ENCODE measurements at regions not wholly inside any gene's neighbourhood (a gene's known extent, or its start where the extent isn't known, plus 50 kb on each side); places are given as distances from the start of the nearest gene placed in this dataset.
"Not testable (repeated sequence)": the region's sequence is repeated elsewhere in the genome, so short reads cannot be mapped to it uniquely, and the experiment has no call there.

GRCh38 chrX:25442499-25442898 is 426.7 kb upstream of the ARX start:
- no peak for DNase-seq

- no peak for DNase-seq
These were observed 417.5 kb upstream of the ARX start for GRCh38 chrX:25433307-25433706.

GRCh38 chrX:25432396-25432795 is 416.6 kb upstream of the ARX start:
- DNase-seq, result no peak

- DNase-seq, result no peak
These were observed 412.2 kb upstream of the ARX start for GRCh38 chrX:25427873-25428555.

DNA sequence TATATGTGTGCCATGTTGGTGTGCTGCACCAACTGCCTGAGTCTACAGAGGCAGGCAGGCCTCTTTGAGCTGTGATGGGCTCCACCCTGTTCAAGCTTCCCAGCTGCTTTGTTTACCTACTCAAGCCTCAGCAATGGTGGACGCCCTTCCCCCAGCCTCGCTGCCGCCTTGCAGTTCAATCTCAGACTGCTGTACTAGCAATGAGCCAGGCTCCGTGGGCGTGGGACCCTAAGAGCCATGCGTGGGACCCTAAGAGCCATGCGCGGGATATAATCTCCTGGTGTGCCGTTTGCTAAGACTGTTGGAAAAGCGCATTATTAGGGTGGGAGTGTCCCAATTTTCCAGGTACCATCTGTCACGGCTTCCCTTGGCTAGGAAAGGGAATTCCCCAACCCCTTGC is 388.4 kb upstream of the ARX start:
- DNase-seq, result not testable (repeated sequence)

DNA sequence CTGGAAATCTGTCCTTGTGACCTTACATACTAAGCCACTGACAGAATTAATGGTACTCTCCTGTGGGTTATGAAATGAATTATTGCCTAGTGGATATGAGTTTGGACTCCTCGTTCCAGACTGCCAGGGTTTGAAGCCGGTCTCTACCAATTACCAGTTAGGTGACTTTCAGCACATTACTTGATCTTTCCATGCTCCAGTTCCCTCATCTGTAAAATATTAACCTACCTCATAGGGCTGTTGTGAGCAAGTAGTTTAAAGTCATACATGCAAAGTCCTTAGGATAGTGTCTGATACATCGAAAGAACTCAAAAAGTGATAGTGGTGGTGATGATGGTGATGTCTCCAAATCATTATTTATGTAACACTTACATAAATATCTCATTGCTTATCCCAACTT is 373.5 kb upstream of the ARX start:
- no peak for DNase-seq

- no peak for DNase-seq
These were observed 367.4 kb upstream of the ARX start for GRCh38 chrX:25383196-25383595.

DNA sequence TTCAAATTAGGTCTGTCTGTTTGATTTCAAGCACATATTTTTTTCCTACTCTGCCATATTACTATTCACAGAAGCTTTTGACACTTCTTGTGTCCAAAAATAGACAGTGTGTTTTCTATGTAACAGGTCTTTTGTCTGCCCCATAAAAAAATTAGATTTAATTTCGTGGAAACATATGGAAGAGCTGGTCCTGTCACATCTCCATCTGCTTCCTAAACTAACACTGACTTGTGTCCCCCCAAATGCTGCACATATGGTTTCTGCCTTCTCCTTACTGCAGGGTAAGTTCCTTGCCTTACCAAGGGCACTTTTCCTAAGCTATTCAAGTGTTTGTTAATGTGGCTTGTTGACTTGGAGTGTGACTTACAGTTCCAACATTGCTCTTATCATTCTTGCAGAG is 340.7 kb upstream of the ARX start:
- no peak for DNase-seq

DNA sequence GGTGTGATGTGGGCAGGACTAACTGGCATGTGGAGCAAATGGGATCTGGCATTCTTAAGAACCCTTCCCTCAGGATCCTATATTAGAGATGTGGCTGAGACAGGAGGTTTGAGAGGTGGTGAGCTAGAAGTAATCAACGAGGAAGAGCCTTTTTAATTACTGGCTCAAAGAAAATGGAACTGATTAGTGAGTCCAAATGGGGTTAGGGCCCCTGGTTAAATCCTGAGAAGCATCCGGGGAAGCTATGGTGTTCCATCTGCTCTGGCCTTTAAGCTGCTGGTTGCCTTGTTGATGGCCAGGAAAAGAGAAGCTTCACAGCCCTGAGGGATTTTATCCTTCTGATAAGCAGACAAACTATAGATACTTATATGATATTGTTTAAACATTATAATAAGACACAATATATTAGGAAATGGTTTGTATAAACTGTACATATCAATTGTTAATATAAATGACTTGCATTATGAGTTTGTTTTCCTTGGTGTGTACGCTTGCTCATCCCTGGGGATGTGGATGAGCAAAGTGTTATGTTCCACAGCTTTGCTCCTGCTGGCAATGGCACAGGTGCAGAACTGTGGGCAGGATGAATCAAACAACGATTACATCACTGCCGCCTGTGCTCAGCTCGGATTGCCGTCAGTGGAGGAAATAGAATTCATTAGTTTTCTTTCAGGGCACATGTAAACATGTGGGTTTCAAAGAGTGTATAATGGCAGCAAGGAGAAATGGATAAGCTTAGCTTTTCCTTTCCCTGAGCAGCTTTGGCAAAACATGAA is 328.6 kb upstream of the ARX start:
- no peak for DNase-seq

- DNase-seq, result no peak
These were observed 327.3 kb upstream of the ARX start for GRCh38 chrX:25343060-25343459.

GRCh38 chrX:25337841-25338240 is 322.1 kb upstream of the ARX start:
- no peak for DNase-seq

DNA sequence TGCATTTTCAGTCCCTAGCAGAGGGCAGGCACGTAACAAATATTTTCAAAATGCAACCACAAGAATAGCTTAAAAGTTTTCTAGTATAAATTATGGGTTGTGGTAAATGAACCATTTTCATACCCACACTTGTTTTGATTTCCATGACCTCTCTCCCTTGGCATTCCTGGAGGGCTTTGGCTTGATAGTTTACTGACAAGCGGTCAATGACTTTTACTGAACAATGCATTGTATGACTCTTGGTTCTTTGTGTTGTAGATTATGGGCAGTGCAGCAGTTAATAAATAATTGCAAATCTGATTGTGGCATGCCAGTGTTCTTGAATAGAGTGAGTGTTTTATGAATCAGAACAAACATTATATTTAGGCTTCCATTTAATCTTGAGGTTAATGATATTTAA is 285.2 kb upstream of the ARX start:
- DNase-seq, result no peak

DNA sequence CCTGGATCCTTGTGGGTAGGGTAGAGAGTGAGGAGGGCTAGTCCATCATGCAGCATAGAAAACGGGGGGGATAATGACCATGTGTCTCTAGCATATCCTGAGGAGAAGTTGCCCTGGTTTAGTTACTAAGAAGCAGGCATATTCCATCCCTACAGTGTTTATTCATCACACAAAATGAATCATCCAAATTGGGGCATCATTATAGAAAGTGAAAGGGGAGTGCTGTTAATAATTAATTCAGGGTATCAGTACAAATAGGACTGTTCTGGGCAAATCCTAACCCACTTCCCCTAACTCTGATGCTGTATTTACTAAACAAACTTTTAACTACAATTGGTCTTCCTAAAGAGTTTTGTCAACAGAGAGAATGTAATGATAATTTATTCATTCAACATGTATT is 281.1 kb upstream of the ARX start:
- no peak for DNase-seq

GRCh38 chrX:25295466-25295865 is 279.7 kb upstream of the ARX start:
- DNase-seq, result no peak

DNA sequence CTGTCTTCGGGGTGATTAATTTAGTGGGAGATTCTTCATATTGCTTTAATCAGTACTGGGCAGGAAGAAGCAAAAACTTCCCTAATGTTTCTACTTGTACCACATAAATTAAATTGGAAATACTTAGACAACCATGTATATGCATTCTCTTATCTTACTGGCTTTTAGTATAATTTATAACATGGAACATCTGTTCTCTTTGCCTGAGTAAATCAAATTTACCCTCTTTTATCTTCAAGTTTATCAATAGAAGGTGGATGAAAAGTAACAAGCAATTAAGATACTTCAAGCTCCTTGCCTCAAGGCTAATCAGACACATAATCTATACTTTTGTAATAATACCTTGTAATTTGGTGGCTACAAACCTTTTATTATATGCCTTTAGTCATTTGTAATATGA is 274.4 kb upstream of the ARX start:
- DNase-seq, result no peak

DNA sequence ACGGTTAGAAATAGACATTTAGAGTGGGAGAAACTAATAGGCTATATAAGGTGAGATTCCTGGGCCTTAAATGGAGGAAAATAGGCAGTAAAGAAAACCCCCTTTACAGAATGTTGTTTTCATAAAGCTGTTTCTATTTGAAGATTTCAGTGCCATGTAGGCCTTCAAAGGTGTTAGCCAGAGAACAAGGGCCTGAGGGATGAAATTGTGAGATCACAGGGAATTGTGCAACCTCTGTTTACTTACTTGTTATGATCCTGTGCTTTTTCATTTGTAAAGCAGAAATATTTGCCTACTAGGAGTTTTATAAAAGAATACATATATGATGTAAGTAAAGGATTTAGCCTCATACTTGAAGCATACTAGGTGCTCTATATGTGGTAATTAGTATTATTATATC is 272.9 kb upstream of the ARX start:
- no peak for DNase-seq

- no peak for DNase-seq
These were observed 271.8 kb upstream of the ARX start for GRCh38 chrX:25287521-25287920.

- no peak for DNase-seq
These were observed 269.8 kb upstream of the ARX start for GRCh38 chrX:25285598-25285997.

DNA sequence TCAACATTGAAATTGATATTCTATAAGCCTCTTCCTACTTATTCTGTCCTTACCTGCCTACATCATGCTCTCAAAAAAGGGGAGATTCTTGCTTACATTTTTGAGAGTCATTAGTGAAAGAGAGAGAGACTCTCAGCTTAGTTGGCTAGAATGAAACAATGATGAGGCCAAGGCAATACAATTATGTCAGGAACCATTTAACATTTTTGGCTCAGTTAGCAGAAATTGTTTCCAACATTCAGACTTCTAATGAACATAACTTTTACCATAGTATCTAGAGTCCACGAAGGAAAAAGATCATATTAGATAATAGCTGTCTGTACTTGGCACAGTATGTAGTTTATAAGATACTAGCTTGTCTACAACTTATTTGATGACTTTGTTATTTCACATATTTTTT is 263.7 kb upstream of the ARX start:
- no peak for DNase-seq

GRCh38 chrX:25278341-25278740 is 262.6 kb upstream of the ARX start:
- no peak for DNase-seq

- no peak for DNase-seq
These were observed 261.8 kb upstream of the ARX start for GRCh38 chrX:25277574-25277973.

GRCh38 chrX:25275159-25275558 is 259.4 kb upstream of the ARX start:
- no peak for DNase-seq

GRCh38 chrX:25241461-25241860 is 225.7 kb upstream of the ARX start:
- DNase-seq, result no peak

- no peak for DNase-seq
These were observed 210.4 kb upstream of the ARX start for GRCh38 chrX:25226151-25226550.

DNA sequence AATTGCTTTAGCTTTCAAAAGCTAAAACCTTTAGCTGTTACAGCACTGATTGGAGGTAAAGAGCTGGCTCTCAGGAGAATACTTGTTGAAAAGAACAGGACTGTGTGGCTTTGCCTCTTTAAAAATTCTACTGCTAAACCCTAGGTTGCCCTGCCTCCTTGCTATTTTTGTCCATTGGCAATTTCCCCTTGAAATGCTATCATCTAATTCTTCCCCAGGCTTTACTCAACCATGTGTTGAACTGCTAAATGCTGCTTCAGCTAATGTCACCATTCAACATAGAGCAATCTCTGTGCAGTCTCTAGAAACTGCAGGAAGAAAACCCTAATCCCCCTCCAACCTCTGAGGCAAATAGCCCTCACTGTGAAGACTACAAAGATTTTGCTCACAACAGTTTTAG is 203.7 kb upstream of the ARX start:
- DNase-seq, result no peak
